Ishikawa (cell line): ENCODE measurements at regions not wholly inside any gene's neighbourhood (a gene's known extent, or its start where the extent isn't known, plus 50 kb on each side); places are given as distances from the start of the nearest gene placed in this dataset.

Experiments used
- CEBPB ChIP-seq: IDR thresholded peaks from 2 replicates; pipeline ENCODE4 v1.6.1; 2012
- CREB1 ChIP-seq: IDR thresholded peaks from 2 replicates; pipeline ENCODE4 v1.6.1; 2012; ENCODE audit warnings: low read depth
- EGR1 ChIP-seq: IDR thresholded peaks from 2 replicates; pipeline ENCODE4 v1.6.1; 2012
- FOXM1 ChIP-seq: IDR thresholded peaks from 2 replicates; pipeline ENCODE4 v1.6.1; 2012; ENCODE audit warnings: low read depth, borderline replicate concordance
- NFIC ChIP-seq: IDR thresholded peaks from 2 replicates; pipeline ENCODE4 v1.6.1; 2012
- RAD21 ChIP-seq: IDR thresholded peaks from 2 replicates; pipeline ENCODE4 v1.6.1; 2012; ENCODE audit warnings: low read depth
- TCF12 ChIP-seq: IDR thresholded peaks from 2 replicates; pipeline ENCODE4 v1.6.1; 2012; ENCODE audit warnings: low read depth
- TEAD4 ChIP-seq: IDR thresholded peaks from 2 replicates; pipeline ENCODE4 v1.6.1; 2012
- USF1 ChIP-seq: IDR thresholded peaks from 2 replicates; pipeline ENCODE4 v1.6.1; 2012
- YY1 ChIP-seq: IDR thresholded peaks from 2 replicates; pipeline ENCODE4 v1.6.1; 2012; ENCODE audit warnings: low read depth
- ZBTB7A ChIP-seq: IDR thresholded peaks from 2 replicates; pipeline ENCODE4 v1.6.1; 2012; ENCODE audit warnings: low read depth
- TF ChIP-seq, protein P1 (sequence below): IDR thresholded peaks from 2 replicates; pipeline ENCODE4 v1.6.1; 2012; ENCODE audit warnings: low read depth, mild to moderate bottlenecking
- TF ChIP-seq, protein P2 (sequence below): IDR thresholded peaks from 2 replicates; pipeline ENCODE4 v1.6.1; 2012

DNA sequence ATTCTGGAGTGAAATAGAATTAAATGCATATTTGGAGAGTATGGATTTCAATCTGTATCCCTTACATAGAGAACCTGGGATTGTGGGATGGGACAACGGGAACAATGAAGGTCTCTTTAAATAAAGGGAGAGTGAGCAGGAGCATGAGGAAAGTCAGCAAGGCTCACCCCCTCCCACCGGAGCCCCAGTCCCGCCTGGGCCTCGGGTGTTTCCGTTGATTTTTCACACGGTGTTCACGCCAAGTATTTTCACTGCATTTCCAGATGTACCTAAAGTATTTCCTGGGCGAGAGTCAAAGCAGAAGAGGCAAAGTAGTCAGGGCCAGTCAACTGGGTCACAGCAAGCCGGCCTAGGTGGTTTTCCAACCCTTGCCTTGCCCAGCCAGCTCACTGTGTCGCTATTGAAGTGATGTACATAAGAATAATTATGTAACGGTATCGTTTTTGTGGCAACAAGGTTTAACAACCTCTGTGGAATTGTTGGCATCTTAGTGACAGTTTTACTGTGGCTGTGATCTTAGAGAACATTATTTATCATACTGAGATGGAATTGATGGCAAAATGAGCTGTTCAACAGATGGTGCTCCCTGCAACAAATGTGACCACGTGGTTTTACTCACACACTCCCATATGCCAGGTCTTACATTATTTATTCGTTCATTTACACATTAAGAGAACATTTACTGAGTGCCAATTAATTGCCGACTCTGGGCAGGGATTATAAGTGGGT, 177.3 kb downstream of the ADAMTS15 start:
- TF ChIP-seq, protein P1, sequence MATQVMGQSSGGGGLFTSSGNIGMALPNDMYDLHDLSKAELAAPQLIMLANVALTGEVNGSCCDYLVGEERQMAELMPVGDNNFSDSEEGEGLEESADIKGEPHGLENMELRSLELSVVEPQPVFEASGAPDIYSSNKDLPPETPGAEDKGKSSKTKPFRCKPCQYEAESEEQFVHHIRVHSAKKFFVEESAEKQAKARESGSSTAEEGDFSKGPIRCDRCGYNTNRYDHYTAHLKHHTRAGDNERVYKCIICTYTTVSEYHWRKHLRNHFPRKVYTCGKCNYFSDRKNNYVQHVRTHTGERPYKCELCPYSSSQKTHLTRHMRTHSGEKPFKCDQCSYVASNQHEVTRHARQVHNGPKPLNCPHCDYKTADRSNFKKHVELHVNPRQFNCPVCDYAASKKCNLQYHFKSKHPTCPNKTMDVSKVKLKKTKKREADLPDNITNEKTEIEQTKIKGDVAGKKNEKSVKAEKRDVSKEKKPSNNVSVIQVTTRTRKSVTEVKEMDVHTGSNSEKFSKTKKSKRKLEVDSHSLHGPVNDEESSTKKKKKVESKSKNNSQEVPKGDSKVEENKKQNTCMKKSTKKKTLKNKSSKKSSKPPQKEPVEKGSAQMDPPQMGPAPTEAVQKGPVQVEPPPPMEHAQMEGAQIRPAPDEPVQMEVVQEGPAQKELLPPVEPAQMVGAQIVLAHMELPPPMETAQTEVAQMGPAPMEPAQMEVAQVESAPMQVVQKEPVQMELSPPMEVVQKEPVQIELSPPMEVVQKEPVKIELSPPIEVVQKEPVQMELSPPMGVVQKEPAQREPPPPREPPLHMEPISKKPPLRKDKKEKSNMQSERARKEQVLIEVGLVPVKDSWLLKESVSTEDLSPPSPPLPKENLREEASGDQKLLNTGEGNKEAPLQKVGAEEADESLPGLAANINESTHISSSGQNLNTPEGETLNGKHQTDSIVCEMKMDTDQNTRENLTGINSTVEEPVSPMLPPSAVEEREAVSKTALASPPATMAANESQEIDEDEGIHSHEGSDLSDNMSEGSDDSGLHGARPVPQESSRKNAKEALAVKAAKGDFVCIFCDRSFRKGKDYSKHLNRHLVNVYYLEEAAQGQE: no peak
- no peak for TF ChIP-seq ZBTB7A
- TF ChIP-seq EGR1: no peak
- no peak for TF ChIP-seq CEBPB

DNA sequence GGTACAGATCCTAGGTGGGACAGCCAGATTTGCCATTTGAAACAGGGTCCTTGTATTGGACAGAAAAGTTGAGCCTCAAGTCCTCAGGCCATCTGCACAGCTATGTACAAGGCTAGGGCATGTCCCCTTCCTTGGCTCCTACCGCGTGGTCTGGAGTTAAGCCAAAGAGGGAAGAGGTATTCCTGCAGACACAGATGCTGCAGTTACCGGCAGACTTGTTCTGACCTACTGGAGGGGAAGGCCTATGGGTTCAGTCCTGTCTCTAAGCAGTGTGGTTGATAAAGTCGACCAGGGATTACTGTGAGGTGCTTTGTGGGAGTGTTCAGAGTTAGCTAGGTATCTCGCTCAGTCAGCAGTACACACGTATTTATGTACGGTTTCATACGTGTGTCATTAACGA, 180.6 kb downstream of the ADAMTS15 start:
- TF ChIP-seq CREB1 (no peak), RAD21 (no peak), TEAD4 (no peak), TCF12 (no peak)
- TF ChIP-seq, protein P2, sequence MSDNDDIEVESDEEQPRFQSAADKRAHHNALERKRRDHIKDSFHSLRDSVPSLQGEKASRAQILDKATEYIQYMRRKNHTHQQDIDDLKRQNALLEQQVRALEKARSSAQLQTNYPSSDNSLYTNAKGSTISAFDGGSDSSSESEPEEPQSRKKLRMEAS: 0 out of 2 replicates have a peak, but pooled peaks have one; percentile 50

DNA sequence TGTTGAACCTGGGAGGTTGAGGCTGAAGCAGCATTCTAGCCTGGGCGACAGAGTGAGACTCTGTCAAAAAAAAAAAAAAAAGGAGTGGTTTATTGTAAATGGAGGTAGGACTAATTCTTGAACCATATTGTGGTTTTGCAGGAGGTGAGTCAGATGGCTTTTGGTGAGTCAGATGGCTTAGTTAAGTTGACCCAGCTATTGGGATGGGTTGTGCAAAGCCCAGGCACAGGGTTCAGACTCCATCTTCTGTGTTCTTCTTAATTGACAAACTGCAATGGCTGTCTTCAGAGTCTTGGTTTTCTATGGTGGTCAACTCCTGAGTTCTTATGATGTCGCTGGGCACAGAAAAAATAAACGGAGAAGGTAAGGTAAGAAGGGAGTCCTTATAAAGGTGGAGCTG, 182.7 kb downstream of the ADAMTS15 start:
- TF ChIP-seq NFIC (no peak), FOXM1 (no peak), RAD21 (no peak), EGR1 (no peak), TCF12 (no peak), YY1 (no peak), CEBPB (no peak)
- TF ChIP-seq, protein P1: no peak
- TF ChIP-seq, protein P2: no peak

DNA sequence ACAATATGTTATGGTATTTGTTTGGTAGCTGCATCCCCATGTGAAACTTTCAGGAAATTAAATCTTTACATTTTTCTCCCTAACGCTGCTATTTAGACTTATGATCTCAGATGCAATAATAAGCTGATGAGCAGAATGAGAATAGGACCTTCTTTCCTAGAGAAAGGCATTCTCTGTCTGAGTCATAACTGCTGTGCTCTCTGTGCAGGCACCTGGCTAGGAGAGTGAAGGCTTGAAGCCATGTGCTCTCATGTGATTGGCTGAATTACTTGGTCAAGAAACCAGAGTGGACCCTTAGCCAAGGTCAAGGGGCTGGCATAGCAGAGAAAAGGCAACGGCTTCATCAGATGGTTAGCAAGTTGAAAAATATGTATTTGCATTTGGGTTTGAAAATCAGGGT, 185.0 kb downstream of the ADAMTS15 start:
- TF ChIP-seq, protein P2: peak; percentile 49; the same call in 1 of the 2 replicates
- TF ChIP-seq, protein P1: no peak

DNA sequence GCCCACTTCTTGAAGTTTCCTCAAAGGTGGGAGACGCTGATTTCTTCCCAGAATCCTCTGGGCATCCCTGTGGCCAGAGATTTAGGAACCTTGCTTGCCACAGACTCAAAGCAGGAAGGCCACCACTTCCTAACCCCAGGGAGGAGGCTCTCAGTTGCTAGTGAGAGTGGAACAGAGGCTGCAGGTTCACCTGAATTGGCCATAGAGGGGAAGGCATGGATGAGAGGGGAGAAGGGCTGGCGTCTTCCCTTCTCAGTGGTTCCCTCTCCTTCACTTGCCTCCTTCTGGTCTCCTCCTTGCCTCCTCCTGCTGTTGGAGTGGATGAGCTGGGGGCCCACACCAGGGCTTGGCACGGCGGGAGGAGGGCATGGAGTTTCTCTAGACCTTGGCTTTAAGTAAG, 185.7 kb downstream of the ADAMTS15 start:
- TF ChIP-seq, protein P1: no peak
- TF ChIP-seq USF1 (no peak), NFIC (no peak)
